AG09319 (cell line): ENCODE measurements at regions not wholly inside any gene's neighbourhood (a gene's known extent, or its start where the extent isn't known, plus 50 kb on each side); places are given as distances from the start of the nearest gene placed in this dataset.

Experiments used
- DNase-seq: peaks from one replicate; pipeline ENCODE4 v3.0.0-alpha.2; 2010; ENCODE audit warnings: low read depth; ENCODE audit errors: extremely low read depth
- CTCF ChIP-seq: IDR thresholded peaks from 2 replicates; pipeline ENCODE4 v1.5.1; 2011; ENCODE audit warnings: low read depth, mild to moderate bottlenecking, inconsistent platforms, low read length, moderate library complexity

DNA sequence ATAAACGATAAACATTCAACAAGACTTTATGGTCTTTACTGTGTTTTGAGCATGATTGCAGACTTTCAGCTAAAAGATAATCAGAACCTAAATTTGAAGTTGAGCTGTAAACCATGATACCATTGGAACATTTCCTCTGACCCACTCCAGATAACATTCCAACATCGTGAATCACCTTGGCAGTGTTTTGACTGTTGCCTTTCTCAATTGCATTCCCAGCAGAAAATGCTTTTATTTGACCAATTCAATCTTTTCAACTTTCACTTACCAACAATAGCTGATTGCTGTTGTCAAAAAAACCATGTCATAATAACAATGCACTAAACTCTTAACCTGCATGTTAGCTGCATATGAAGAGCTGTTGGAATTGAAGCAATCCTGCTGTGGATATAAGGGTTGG is 165.5 kb downstream of the MDFIC start:
- peak; percentile 56 for DNase-seq
- TF ChIP-seq CTCF = no peak

DNA sequence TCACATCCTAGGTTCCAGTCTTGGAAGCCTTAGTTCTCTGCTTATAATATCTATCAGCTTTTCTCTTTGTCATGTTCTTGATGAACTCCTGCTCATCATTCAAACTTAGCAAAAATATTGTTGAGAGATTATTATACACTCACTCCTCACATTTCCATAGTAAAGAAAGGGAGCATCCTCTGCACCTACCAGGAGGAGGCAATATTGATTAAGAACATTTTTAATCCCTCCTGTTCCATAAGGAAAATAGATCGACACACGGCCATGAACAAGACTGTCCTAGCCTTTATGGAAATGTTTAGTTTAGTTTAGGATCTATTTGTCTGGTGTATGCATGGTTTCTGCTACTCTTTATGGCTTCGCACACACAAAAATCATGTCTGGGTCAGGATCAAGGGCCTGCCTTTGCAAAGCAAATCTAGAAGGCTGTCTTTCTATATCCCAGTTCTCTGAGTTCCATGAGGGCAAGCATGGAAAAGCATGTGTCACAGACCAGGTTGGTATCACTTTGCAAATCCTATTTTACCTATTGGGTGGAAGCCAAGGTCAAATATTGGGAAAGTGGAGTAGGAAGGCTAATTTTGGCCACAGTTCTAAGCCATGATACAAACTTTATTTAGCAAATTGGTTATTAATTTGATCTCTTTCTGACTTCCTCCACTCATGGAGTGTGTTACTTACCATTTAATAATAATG is 164.4 kb downstream of the MDFIC start:
- no peak for TF ChIP-seq CTCF
- no peak for DNase-seq

- no peak for DNase-seq
- no peak for TF ChIP-seq CTCF
These were observed 163.5 kb downstream of the MDFIC start for GRCh38 chr7:115085421-115085820.

DNA sequence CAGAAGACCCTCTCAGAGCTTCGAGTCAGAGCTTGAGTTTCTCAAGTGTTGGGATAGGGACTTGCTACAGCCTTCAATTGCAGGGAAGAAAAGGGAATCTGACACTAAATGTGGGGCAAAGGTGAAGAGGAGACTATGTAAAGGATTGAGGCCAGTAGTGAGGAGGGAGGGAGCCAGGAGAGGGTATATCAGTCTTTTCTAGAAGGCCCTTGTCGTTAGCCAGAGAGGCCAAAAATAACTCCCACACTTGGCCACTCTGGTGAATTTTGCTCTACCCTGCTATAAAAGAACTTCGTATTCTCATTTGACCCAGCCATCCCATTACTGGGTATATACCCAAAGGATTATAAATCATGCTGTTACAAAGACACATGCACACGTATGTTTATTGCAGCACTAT is 162.0 kb downstream of the MDFIC start:
- no peak for DNase-seq
- TF ChIP-seq CTCF = no peak

GRCh38 chr7:115081772-115082171 is 159.9 kb downstream of the MDFIC start:
- no peak for TF ChIP-seq CTCF
- no peak for DNase-seq

- TF ChIP-seq CTCF = no peak
- no peak for DNase-seq
These were observed 157.0 kb downstream of the MDFIC start for GRCh38 chr7:115078851-115079250.

- no peak for DNase-seq
- TF ChIP-seq CTCF = no peak
These were observed 156.5 kb downstream of the MDFIC start for GRCh38 chr7:115078386-115078785.
